IMR-90 (cell line): ENCODE measurements at regions not wholly inside any gene's neighbourhood (a gene's known extent, or its start where the extent isn't known, plus 50 kb on each side); places are given as distances from the start of the nearest gene placed in this dataset.
A peak's percentile ranks its signal among the peaks of the same experiment; 100 is the strongest.

Source experiments
- ATAC-seq: fragments of 200-7000 bp; cut with Tn5 transposase; 2 replicates; pipeline ENCODE4 v1.9.1; 2020; ENCODE audit warnings: low read depth, mild to moderate bottlenecking, moderate library complexity
- BruUV-seq: library from RNA; stranded (reverse); fragments of 400-500 nt; replicated peaks from 2 replicates; lab custom pipeline; 2021; lab: Mats Ljungman, UMichigan
- CTCF ChIA-PET: fragments of 300-600 bp; formaldehyde crosslinking; extraction: SDS; loops from one replicate; lab custom pipeline; 2021; ENCODE audit warnings: antibody characterized with exemption; lab: Yijun Ruan, JAX
- POLR2A ChIA-PET: fragments of 300-600 bp; sonication (Branson Sonifier 250); formaldehyde crosslinking; loops from one replicate; lab custom pipeline; 2022; ENCODE audit warnings: antibody characterized with exemption; ENCODE audit not compliant: unreplicated experiment; lab: Charles Lee
- DNase-seq: peaks from one replicate; pipeline ENCODE4 v3.0.0; 2013
- H2AFZ ChIP-seq: replicated peaks from 2 replicates; pipeline ENCODE3; 2013; ENCODE audit warnings: low read length, mild to moderate bottlenecking; ENCODE audit not compliant: poor library complexity
- H2AK5ac ChIP-seq: 2 replicates; pipeline ENCODE4 v1.6.1; 2013; ENCODE audit warnings: low read depth, low read length, inconsistent platforms
- H2AK9ac ChIP-seq: replicated peaks from 2 replicates; pipeline ENCODE3; 2013; ENCODE audit warnings: mild to moderate bottlenecking, low read depth, low read length, moderate library complexity; ENCODE audit not compliant: poor library complexity
- H2BK120ac ChIP-seq: 2 replicates; pipeline ENCODE4 v1.6.1; 2013; ENCODE audit warnings: low read depth, low read length, inconsistent platforms
- H2BK15ac ChIP-seq: 3 replicates; pipeline ENCODE4 v1.6.1; 2013; ENCODE audit warnings: low read depth, low read length, inconsistent platforms
- H2BK20ac ChIP-seq: 2 replicates; pipeline ENCODE4 v1.6.1; 2013; ENCODE audit warnings: low read depth, mild to moderate bottlenecking, inconsistent platforms, low read length, moderate library complexity
- H2BK5ac ChIP-seq: 2 replicates; pipeline ENCODE4 v1.6.1; 2013; ENCODE audit warnings: mild to moderate bottlenecking, low read depth, low read length, inconsistent platforms; ENCODE audit not compliant: poor library complexity, severe bottlenecking
- H3K14ac ChIP-seq: replicated peaks from 2 replicates; pipeline ENCODE4 v1.6.1; 2013; ENCODE audit warnings: low read depth, low read length, inconsistent platforms
- H3K18ac ChIP-seq: 2 replicates; pipeline ENCODE4 v1.6.1; 2013; ENCODE audit warnings: low read depth, low read length, control low read depth
- H3K23ac ChIP-seq: 2 replicates; pipeline ENCODE4 v1.6.1; 2013; ENCODE audit warnings: low read depth, low read length, inconsistent platforms
- H3K27ac ChIP-seq: 2 replicates; pipeline ENCODE4 v1.5.1; 2013; ENCODE audit warnings: mild to moderate bottlenecking, control low read depth, low read length; ENCODE audit not compliant: insufficient read depth
- H3K27me3 ChIP-seq: 2 replicates; pipeline ENCODE4 v1.6.1; 2013; ENCODE audit warnings: low read length; ENCODE audit not compliant: control insufficient read depth, insufficient read depth
- H3K36me3 ChIP-seq: 2 replicates; pipeline ENCODE4 v1.6.1; 2013; ENCODE audit warnings: low read length, mixed read lengths; ENCODE audit not compliant: control insufficient read depth, insufficient read depth
- H3K4ac ChIP-seq: 2 replicates; pipeline ENCODE4 v1.6.1; 2013; ENCODE audit warnings: low read depth, low read length, inconsistent platforms
- H3K4me1 ChIP-seq: 2 replicates; pipeline ENCODE4 v1.6.1; 2013; ENCODE audit warnings: low read length, mixed read lengths; ENCODE audit not compliant: control insufficient read depth, insufficient read depth
- H3K4me2 ChIP-seq: 2 replicates; pipeline ENCODE4 v1.6.1; 2013; ENCODE audit warnings: low read depth, mild to moderate bottlenecking, control low read depth, low read length, moderate library complexity
- H3K4me3 ChIP-seq: 2 replicates; pipeline ENCODE4 v1.5.1; 2013; ENCODE audit warnings: low read depth, mild to moderate bottlenecking, control low read depth, low read length, moderate library complexity; ENCODE audit not compliant: insufficient read depth
- H3K56ac ChIP-seq: 2 replicates; pipeline ENCODE4 v1.6.1; 2013; ENCODE audit warnings: low read length, inconsistent platforms; ENCODE audit not compliant: insufficient read depth; ENCODE audit errors: extremely low read depth
- H3K79me1 ChIP-seq, 2 experiments: 2 replicates each; pipeline ENCODE4 v1.6.1; 2013; ENCODE audit warnings: low read length in 2 of 2, inconsistent platforms in 1 of 2, low read depth in 1 of 2
- H3K9ac ChIP-seq: 2 replicates; pipeline ENCODE4 v1.6.1; 2013; ENCODE audit warnings: low read depth, low read length, control low read depth
- H3K9me1 ChIP-seq: 2 replicates; pipeline ENCODE4 v1.6.1; 2013; ENCODE audit warnings: low read length, inconsistent platforms; ENCODE audit not compliant: insufficient read depth
- H3K9me3 ChIP-seq: 2 replicates; pipeline ENCODE4 v1.6.1; 2013; ENCODE audit warnings: low read length; ENCODE audit not compliant: control insufficient read depth, insufficient read depth
- H4K20me1 ChIP-seq: 2 replicates; pipeline ENCODE4 v1.6.1; 2013; ENCODE audit warnings: low read length, inconsistent platforms; ENCODE audit not compliant: insufficient read depth
- H4K5ac ChIP-seq: 2 replicates; pipeline ENCODE4 v1.6.1; 2013; ENCODE audit warnings: mild to moderate bottlenecking, low read depth, low read length, control low read depth
- H4K8ac ChIP-seq, 2 experiments: 2 replicates each; pipeline ENCODE4 v1.6.1; 2013; ENCODE audit warnings: low read depth in 2 of 2, low read length in 2 of 2, control low read depth in 1 of 2, inconsistent platforms in 1 of 2
- H4K91ac ChIP-seq: 2 replicates; pipeline ENCODE4 v1.6.1; 2013; ENCODE audit warnings: low read depth, low read length, inconsistent platforms; ENCODE audit not compliant: insufficient read depth
- BHLHE40 ChIP-seq: fragments of 150-350 bp; IDR thresholded peaks from 2 replicates; pipeline ENCODE4 v1.6.1; 2016; ENCODE audit warnings: mild to moderate bottlenecking, low read depth, low read length
- FOS ChIP-seq: fragments of 150-350 bp; IDR thresholded peaks from 2 replicates; pipeline ENCODE4 v1.6.1; 2016; ENCODE audit warnings: low read depth, low read length
- MAZ ChIP-seq: IDR thresholded peaks from 2 replicates; pipeline ENCODE4 v1.6.1; 2012; ENCODE audit warnings: low read depth, mild to moderate bottlenecking, low read length, improper control_type of control experiment, moderate library complexity, borderline replicate concordance
- NFE2L2 ChIP-seq: fragments of 150-350 bp; IDR thresholded peaks from 2 replicates; pipeline ENCODE4 v1.6.1; 2016; ENCODE audit warnings: low read depth, mild to moderate bottlenecking, low read length
- dilution Hi-C: fragments of 300-500 bp; cut with HindIII; formaldehyde crosslinking; loops from one replicate; pipeline ENCODE4 v1.14.3; 2018; ENCODE audit warnings: low sequenced_read_pairs; ENCODE audit not compliant: unreplicated experiment
- in situ Hi-C: fragments of 300-500 bp; cut with MboI; formaldehyde crosslinking; loops from 3 replicates; pipeline ENCODE4 v1.14.3; 2019; ENCODE audit warnings: low sequenced_read_pairs, inconsistent platforms, mixed read lengths
- intact Hi-C: fragments of 100-400 bp; cut with micrococcal nuclease; formaldehyde crosslinking; loops from 2 replicates; pipeline ENCODE4 v1.10.0; 2022

DNA sequence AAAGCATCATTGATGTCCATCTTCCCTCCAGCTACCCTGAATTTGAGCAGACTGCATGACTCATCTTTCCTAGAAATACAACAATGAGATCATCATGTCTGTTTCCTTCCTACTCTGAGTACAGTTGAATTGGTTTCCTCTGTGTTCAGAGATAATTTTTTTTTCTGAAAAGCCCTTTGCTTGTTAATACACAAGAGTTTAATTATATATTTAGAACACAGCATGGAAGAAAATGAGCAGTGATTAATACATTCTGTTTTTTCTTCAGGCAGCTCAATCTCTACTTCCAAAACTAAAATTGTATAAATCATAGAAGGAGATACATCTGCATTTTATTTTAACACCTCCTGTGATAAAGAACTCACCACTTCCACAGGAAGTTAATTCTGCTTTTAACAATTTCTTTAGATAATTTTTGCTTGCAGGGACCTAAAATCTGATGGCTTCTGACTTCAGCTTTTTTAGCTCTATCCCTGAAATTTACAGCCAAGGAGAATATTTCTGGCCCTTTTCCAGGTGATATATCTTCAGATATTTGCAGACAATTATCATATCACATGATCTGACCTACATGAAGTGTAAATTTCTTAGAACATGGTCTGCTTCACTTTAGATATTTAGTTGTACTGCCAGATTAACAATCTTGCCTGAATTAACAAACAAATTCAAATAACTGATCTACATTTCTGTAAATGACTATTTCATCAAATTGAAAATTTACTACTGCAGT is 249.0 kb downstream of the TRIB2 start:
- Histone ChIP-seq H3K14ac (no peak overlapping the region), H2BK120ac (no peak overlapping the region), H3K36me3 (no peaks in the 10 kb centered on the region), H3K4me3 (no peak overlapping the region), H3K9me1 (no peaks in the 10 kb centered on the region; the same call in 1 of the 2 replicates), H3K4me2 (no peak overlapping the region), H3K18ac (no peak overlapping the region), H3K4ac (no peak overlapping the region), H3K79me1 (no peaks in the 10 kb centered on the region), H3K56ac (no peak overlapping the region), H3K27me3 (peaks cover 2% of the 10 kb centered on the region; the same call in 1 of the 2 replicates), H3K9ac (no peak overlapping the region), H3K9me3 (no peaks in the 10 kb centered on the region), H2AK9ac (no peak overlapping the region), H3K27ac (no peak overlapping the region), H4K5ac (no peak overlapping the region), H3K23ac (no peak overlapping the region), H2BK20ac (no peak overlapping the region), H2AK5ac (no peak overlapping the region), H4K8ac (no peak overlapping the region), H4K20me1 (no peaks in the 10 kb centered on the region), H3K4me1 (peaks cover 1% of the 10 kb centered on the region; the same call in 1 of the 2 replicates), H2BK5ac (no peak overlapping the region), H4K91ac (no peak overlapping the region), H2BK15ac (no peak overlapping the region), H2AFZ (no peak overlapping the region)
- in situ Hi-C loops (no loop called here), dilution Hi-C loops (no loop called here), intact Hi-C loops (no loop called here)
- no TSS peak for BruUV-seq
- ChIA-PET CTCF (interaction anchor here (0.6 to 0.7 kb wide), 3 partner anchors 50 to 1167 kb away, joined by 3 to 5 read pairs (median 4); no protein-coding TSS in a partner anchor), POLR2A (no interaction called here)
- peak; percentile 83 for DNase-seq
- TF ChIP-seq FOS (peak; percentile 97), NFE2L2 (peak; percentile 49; the same call in 1 of the 2 replicates), BHLHE40 (peak; percentile 41; the same call in 1 of the 2 replicates), MAZ (no peak)
- peak; percentile 96 for ATAC-seq
